Activated gamma-delta T cell (primary cell): ENCODE measurements at regions not wholly inside any gene's neighbourhood (a gene's known extent, or its start where the extent isn't known, plus 50 kb on each side); places are given as distances from the start of the nearest gene placed in this dataset.
"Not testable (repeated sequence)": the region's sequence is repeated elsewhere in the genome, so short reads cannot be mapped to it uniquely, and the experiment has no call there.

Source experiments
- DNase-seq: peaks from one replicate; lab custom pipeline; 2025; lab: John Stamatoyannopoulos, UW

DNA sequence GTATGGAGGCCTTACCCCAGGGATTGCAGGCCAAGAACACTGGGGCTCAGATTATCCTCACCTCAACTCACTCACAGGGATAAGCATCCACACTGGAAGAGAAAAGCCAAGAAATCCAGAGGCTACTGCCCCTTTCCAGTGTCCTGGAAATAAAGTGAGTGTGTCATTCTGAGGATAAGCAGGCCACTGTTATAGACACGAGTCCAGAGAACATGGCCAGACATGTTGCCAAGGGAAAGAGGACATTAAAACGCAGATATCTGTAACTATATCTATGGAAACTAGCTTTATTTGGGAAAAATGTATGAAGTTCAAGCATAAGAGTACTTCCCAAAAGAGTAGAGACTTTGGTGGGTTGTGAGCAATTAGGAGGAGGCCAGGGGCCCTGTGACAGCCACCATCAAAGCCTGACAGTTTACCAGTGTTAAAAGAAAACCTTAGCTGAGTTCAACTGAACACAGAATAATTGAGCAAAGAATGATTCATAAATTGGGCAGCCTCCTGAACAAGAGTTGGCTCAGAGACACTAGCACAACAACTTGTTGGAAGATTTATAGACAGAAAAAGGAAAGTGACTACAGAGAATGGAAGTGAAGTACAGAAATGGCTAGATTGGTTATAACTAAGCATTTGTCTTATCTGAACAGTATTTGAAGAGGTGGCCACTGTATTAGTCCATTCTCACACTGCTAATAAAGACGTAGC, 1222.2 kb downstream of the STIM2 start:
- DNase-seq, result no peak

DNA sequence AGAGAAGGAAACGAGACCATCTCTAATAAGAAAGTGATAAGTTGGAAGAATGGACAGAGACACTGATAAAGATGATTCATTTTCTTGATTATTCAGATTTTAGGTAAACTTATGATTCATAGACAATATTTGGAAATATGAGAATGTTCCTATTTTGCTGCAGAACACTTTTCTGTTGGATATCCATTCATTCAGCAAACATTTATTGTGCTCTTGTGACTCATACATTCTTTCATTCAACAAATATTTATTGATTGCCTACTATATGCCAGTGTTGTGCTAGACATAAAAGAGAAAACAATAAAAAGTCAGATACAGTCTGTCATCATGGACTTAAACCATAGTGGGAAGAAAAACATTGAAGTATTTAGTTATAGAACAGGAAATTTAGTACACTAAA, 1232.0 kb downstream of the STIM2 start:
- no peak for DNase-seq

DNA sequence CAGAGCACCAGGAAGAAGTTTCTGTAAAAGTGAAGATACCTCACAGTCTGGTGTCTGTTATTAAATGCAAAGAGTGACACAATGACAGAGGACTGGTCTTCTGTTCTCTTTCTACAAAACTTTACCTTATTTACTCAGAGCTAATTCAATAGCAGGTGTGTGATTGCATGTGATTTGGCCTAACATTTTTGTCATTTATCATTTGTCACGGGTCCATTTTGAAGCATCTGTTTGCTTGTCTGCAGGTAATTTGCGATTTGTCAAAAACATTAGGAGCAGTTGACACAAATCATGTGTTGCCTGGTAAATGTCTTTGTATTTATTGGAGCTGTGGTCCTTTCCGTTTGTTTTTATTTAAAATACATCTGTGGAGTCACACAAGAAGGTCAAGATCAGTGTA, 1232.4 kb downstream of the STIM2 start:
- no peak for DNase-seq

DNA sequence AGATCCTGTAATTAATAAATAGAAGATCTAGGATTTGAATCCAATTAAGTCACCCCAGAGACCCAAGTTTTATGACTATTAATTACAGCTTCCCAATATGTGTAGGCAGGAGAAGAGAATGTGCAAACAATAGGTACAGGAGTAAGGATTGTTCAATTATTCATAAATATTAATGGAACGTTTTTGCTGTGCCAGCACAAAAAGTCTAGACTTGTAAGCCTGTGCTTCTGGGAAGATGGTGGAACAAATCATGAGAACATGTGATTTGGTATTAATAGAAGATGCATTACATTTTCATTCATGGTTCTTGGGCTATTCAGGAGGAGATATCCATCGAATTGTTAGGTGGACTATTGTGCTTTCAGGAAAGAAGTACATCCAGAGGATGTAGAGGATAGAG, 1240.9 kb downstream of the STIM2 start:
- DNase-seq, result no peak

DNA sequence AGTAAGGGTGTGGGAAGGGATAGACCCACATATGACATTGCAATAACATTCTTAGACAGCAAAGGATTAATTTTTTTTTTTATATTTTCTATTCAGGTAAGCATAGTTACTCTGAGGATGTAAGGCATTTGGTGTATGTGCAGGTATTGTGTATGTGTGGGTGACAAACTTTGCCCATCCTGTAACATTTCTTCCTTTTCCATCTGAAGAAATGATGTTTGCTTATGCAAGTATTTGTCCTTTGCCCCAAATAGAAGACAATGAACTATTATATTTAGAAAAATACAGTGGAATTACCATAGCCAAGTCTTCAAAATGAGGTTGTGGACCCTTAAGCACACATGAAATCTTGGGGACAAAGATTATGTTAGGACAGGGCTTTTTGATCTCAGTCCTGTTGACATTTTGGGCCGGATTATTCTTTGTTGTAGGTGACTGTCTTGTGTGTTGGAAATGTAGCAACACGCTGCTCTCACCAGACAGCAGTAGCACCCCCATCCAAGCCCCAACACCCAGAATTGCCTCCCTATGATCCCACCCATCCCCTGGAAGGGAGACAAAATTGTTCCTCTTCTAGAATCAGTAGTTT, 1244.7 kb downstream of the STIM2 start:
- DNase-seq, result no peak

DNA sequence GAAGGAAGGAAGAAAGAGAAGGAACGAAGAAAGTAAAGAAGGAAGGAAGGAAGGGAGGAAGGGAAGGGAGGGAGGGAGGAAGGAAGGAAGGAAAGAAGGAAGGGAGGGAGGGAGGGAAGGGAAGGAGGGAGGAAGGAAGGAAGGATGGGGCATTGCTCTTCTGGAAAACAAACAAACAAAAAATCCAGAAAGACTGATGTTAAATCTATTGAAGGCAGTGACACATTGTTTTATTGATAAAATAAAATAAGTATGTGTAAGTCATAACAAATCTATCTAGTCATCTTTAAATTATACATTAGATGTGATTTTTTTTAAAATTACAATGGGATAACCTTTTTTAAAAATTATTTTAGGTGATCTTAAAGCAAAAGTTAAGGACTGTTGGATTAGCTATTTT, 1245.5 kb downstream of the STIM2 start:
- DNase-seq, result no peak

DNA sequence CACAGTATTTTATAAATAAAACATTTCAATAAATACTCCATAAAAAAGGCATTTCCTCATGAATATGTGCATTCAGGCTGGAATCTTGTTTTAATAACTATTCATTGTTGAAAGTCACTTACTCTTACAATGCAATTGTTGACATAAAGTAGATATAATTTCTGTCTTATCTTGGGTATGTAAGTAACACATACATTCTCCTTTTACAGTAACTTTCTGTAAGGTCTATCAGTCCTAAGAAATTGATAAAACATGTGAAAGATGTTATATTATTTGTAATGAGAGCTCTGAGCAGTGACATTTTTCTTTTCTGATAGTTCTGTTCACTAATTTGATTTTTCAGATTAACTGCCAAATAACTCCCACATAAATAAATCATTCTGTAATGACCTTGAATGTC, 1249.2 kb downstream of the STIM2 start:
- DNase-seq, result no peak

DNA sequence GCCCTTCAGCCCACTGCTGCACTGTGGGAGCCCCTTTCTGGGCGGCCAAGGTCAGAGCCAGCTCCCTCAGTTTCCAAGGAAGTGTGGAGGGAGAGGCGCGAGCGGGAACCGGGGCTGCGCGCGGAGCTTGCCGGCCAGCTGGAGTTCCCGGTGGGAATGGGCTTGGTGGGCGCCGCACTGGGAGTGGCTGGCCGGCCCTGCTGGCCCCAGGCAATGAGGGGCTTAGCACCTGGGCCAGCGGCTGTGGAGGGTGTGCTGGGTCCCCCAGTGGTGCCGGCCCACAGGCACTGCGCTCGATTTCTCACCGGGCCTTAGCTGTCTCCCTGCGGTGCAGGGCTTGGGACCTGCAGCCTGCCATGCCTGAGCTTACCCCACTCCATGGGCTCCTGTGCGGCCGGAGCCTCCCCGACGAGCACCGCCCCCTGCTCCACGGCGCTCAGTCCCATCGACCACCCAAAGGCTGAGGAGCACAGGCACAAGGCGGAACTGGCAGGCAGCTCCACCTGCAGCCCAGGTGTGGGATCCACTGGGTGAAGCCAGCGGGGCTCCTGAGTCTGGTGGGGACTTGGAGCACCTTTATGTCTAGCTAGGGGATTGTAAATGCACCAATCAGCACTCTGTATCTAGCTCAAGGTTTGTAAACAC, 1252.2 kb downstream of the STIM2 start:
- not testable (repeated sequence) for DNase-seq

DNA sequence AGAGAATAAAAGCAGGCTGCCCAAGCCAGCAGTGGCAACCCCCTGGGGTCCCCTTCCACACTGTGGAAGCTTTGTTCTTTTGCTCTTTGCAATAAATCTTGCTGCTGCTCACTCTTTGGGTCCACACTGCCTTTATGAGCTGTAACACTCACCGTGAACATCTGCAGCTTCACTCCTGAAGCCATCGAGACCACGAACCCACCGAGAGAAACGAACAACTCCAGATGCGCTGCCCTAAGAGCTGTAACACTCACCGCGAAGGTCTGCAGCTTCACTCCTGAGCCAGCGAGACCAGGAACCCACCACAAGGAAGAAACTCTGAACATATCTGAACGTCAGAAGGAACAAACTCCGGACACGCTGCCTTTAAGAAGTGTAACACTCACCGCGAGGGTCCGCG, 1252.9 kb downstream of the STIM2 start:
- not testable (repeated sequence) for DNase-seq

DNA sequence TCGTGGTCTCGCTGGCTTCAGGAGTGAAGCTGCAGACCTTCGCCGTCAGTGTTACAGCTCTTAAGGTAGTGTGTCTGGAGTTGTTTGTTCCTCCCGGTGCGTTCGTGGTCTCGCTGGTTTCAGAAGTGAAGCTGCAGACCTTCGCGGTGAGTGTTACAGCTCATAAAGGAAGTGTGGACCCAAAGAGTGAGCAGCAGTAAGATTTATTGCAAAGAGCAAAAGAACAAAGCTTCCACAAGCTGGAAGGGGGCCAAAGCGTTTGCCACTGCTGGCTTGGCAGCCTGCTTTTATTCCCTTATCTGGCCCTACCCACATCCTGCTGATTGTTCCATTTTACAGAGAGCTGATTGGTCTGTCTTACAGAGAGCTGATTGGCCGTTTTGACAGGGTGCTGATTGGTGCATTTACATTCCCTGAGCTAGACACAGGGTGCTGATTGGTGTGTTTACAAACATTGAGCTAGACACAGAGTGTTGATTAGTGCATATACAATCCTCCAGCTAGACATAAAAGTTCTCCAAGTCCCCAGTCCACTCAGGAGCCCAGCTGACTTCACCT, 1256.0 kb downstream of the STIM2 start:
- DNase-seq, result not testable (repeated sequence)

DNA sequence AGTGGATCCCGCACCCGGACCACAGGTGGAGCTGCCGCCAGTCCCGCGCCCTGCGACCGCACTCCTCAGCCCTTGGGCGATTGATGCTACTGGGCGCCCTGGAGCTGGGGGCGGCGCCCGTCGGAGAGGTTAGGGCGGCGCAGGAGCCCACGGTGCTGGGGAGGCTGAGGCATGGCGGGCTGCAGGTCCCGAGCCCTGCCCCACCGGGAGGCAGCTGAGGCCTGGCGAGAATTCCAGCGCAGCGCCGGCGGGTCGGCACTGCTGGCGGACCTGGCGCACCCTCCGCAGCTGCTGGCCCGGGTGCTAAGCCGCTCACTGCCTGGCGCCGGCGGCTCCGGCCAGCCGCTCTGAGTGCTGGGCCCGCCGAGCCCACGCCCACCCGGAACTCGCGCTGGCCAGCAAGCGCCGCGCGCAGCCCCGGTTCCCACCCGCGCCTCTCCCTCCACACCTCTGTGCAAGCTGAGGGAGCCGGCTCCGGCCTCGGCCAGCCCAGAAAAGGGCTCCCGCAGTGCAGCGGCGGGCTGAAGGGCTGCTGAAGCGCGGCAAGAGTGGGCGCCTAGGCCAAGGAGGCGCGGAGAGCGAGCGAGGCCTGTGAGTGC, 1256.5 kb downstream of the STIM2 start:
- no peak for DNase-seq

DNA sequence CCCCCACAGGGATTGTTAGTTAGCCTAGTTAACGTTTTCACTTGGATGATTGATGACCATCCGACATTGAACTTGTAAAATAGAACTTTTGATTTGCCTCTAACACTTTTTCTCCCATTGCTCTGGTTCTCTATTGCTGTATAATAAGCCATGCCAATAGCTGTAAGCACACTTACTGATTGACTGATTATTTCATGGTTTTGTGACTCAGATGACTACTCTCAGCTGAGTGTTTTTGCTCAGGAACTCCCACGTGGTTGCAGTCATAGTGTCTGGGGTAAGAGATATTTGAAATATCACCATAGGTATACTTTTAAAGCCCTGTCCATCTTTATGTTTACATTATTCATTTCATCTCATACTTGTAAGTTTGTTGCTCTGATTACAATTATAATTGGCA, 1285.5 kb downstream of the STIM2 start:
- no peak for DNase-seq

DNA sequence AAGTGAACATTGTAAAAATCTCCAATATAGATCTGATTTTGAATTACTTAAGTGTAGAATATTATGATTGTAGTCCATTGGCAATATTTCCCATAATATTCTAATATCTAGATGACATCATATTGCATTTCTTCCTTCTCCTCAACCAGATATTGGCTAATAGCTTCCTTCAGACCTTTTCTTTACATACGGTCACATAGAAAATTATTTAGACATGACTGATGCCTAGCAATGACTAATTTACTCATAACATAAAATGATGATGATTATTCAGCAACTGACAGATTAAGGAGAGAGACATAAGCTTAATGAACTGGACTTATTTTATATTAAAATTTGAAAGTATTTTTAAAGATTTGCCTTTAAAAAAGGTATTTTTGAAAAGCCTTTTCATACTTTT, 1287.6 kb downstream of the STIM2 start:
- DNase-seq, result no peak

DNA sequence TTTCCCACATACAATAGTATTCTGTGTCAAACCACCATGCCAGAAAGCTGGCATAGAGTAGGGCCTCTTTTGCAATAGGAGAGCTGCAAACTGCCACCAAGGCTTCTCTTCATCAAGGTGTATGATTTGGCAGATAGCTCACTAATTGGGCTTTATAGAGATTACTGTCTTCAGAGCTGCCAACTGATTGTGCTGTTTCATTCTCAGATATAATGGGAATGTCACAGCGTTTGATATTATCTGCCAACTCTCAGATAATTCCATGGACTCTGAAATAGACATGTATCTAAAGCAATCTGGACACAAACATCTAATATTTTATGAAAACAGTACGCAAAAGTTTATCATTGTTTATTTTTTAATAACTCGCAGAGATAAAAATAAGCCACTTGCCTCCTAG, 1289.1 kb downstream of the STIM2 start:
- DNase-seq, result no peak

DNA sequence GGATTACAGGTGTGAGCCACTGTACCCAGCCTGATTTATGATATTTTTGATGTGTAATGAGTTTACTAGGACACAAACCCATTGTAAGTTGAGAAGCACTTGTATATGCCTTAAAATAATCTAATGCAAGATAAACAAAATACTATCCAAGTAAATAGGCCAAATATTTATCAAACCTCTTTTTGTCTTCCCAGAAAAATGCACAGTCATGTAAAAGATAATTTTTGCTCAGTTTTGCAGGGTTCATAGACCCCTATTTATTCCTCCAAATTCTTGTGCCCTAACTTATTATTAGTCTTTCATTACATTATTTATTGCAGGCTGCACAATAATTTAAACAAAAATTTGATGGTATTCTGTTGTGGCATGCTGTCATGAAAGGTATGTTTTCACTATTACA, 1290.7 kb downstream of the STIM2 start:
- no peak for DNase-seq

DNA sequence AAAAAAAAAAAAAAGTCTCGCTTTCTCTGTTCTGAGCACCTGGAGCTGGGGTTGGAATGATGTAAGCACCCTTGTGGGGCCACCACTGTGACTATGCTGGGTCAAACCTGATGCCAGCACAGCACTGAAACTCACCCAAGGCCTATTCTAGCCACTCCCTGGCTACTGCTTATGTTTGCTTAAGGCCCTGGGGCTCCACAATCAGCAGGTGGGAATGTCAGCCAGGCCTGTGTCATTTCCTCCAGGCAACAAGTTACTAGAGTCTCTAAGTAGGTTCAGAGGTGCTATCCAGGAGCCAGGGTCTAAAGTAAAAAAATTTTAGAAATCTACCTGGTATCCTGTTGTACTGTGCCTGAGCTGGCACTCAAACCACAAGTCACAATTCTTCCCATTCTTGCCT, 1306.8 kb downstream of the STIM2 start:
- DNase-seq, result no peak

DNA sequence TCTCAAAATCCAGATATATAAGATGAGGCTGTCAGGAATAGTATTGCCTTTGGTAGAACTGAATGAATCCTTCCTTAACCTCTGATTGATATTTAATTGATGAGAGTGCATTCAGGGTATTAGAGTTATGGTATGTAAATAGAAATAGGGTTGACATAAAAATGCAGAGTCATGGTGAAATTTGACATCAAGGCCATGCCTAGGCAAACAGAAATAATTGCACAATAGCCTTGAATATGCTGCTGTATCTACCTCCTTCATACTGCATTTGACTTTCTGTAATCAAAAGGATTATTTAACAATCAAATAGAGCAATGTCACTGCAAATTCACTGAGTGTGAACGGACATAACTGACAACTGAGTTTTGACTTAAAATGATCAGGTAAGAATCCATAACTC, 1316.3 kb downstream of the STIM2 start:
- DNase-seq, result no peak

DNA sequence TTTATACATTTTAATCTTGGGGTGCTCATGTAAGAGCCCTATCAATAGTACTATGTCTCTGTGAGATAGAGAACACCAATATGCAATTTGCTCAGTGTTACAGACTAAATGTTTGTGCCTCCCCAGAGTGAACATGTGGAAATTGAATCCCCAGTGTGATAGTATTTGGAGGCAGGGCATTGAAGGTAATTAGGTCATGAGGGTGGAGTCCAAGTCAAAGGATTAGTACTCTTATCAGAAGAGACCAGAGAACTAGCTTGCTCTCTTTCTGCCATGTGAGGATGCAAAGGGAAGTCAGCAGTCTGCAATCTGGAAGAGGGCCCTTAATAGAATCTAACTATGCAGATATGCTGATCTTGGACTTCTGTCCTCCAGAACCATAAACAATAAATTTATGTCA, 1317.0 kb downstream of the STIM2 start:
- no peak for DNase-seq

DNA sequence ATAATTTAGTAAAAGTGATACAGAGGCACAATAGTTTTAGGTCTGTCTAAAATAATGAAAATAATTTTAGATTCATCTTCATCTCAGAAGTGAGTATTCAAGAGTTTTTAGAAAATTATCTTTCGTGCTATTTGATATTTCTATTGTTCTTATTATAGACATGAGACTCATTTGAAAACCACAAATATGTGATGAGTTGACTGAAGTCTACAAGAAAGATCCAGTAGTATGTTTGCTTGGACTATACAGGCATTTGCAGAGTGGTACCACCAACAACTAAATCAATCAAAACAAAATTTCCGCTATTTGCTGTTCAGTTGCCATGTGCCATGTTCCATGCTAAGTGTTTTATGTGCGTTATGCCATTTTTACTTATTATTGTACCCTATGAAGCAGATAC, 1318.5 kb downstream of the STIM2 start:
- DNase-seq, result no peak

DNA sequence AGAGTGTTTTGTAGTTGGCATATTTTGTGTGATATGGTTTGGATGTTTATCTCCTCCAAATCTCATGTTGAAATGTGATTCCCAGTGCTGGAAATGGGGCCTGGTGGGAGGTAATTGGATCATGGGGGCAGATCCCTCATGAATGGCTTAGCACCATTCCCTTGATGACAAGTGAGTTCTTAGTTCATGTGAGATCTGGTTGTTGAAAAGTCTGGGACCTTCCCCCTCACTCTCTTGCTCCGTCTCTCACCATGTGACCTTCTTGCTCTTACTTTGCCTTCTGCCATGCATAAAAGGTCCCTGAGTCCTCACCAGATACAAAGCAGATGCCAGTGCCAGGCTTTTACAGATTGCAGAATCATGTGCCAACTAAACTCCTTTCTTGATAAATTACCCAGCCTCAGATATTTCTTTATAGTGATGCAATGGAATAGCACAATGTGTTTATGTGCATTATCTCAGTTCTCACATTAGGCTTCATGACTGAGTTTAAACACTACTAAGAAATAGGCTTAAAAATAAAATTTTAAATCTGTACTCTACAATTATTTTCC, 1348.8 kb downstream of the STIM2 start:
- no peak for DNase-seq

DNA sequence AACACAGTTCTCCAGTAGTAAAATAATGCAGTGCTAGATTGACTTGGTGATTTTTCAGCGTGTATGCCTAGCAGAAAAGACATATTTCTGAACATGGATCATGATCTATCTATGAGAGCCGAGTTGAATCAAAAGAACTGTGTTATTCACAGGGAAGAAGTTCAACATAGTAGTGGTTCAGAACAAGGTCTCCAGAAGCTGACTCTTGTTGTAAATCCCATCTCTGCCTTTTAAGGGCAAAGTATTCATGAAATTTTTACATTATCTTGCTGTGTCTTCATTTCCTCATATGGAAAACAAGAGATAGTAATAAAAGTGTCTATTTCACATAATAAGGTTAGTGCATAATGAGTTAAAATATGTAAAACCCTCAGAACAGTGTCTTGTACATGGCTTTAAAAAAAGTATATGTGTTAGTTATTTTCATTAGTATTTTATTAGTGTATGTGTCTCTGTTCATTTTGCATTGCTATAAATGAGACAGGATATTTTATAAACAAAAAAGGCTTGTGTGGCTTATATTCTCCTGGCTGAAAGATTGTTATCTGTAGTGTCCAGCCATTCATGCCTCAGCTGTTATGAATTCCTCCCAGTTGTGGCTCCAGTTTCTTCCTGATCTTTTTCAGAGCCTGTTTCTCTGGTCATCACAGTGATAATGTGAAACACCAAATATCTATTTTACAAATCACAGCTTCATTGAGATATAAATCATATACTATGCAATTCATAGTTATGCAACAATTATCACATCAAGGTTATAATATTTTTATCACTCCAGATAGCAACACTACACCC, 1351.2 kb downstream of the STIM2 start:
- no peak for DNase-seq

DNA sequence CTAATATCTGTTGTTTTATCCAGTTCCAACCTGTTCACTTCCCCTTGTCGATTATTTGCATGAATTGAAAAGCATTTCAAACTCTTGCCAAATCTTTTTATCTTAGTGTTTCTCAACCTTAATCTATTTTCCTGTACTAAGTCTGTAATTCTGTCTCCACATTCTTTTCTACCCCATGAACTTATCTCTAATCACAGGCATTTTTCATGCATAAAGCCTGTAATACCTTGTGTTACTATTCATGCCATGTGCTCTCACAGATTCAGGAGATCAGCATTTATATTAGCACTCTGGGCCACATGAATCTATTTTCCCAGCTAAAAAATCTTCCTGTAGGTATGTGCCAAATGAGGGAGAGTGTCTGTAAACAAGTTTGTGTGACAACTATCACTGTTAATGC, 1360.9 kb downstream of the STIM2 start:
- no peak for DNase-seq
